Fibroblast of the aortic adventitia (primary cell): ENCODE measurements at regions not wholly inside any gene's neighbourhood (a gene's known extent, or its start where the extent isn't known, plus 50 kb on each side); places are given as distances from the start of the nearest gene placed in this dataset.

ENCODE experiments used
- DNase-seq: peaks from one replicate; pipeline ENCODE4 v3.0.0-alpha.2; 2010; ENCODE audit warnings: low read depth
- H3K4me3 ChIP-seq: 2 replicates; pipeline ENCODE4 v1.5.1; 2011; ENCODE audit warnings: low read depth, mild to moderate bottlenecking, control low read depth, low read length, moderate library complexity
- CTCF ChIP-seq: IDR thresholded peaks from 2 replicates; pipeline ENCODE4 v1.5.1; 2011; ENCODE audit warnings: mild to moderate bottlenecking, low read length, control low read depth, inconsistent platforms; ENCODE audit not compliant: insufficient read depth

GRCh38 chr2:111239107-111239506, 118.4 kb downstream of the BCL2L11 start:
- no peak for DNase-seq
- no peak overlapping the region for H3K4me3 ChIP-seq
- no peak for TF ChIP-seq CTCF

GRCh38 chr2:111239581-111240249, 119.0 kb downstream of the BCL2L11 start:
- H3K4me3 ChIP-seq = no peak overlapping the region
- TF ChIP-seq CTCF = no peak
- no peak for DNase-seq

- DNase-seq = no peak
- no peak overlapping the region for H3K4me3 ChIP-seq
- TF ChIP-seq CTCF = no peak
These were observed 122.6 kb downstream of the BCL2L11 start for GRCh38 chr2:111243295-111243694.

GRCh38 chr2:111244864-111245263, 124.2 kb downstream of the BCL2L11 start:
- H3K4me3 ChIP-seq = no peak overlapping the region
- no peak for DNase-seq
- no peak for TF ChIP-seq CTCF

GRCh38 chr2:111246620-111247061, 125.9 kb downstream of the BCL2L11 start:
- DNase-seq = no peak
- TF ChIP-seq CTCF = no peak
- H3K4me3 ChIP-seq = no peak overlapping the region

GRCh38 chr2:111247491-111247890, 126.8 kb downstream of the BCL2L11 start:
- DNase-seq = no peak
- TF ChIP-seq CTCF = no peak
- no peak overlapping the region for H3K4me3 ChIP-seq

GRCh38 chr2:111249806-111250205, 129.1 kb downstream of the BCL2L11 start:
- DNase-seq = no peak
- no peak overlapping the region for H3K4me3 ChIP-seq
- TF ChIP-seq CTCF = no peak
